ENCODE measurements at regions not wholly inside any gene's neighbourhood (a gene's known extent, or its start where the extent isn't known, plus 50 kb on each side); places are given as distances from the start of the nearest gene placed in this dataset.

DNA sequence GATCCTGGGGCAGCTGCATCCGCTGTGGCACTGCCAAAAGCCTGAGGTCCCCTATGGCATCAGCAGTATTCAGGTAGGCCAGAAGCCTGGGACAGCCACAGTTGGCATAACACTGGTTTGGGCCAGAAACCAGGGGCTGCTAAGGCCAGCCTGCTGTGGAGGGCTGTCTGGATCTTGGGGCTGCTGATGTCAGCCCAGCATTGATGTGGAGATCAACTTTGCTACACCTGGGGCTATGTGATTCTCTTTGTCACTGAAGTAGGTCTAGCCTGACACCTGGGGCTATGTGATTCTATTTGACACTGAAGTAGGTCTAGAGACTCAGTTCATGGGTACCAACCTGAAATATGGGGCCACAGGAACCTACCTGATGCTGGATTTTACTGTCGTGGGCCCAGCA, 411.5 kb downstream of the RASEF start:
- POLR2A ChIA-PET: no interaction called here
- no peak overlapping the region for H3K4me3 ChIP-seq (ENCODE audit: low read depth, low read length)
- TF ChIP-seq CTCF (IDR thresholded peaks at IDR 0.05; ENCODE audit: insufficient read depth, low read length, missing control alignments): no peak
- no peak for DNase-seq (ENCODE audit: low read depth, low spot score)
- CTCF ChIA-PET: no interaction called here

- no peak for DNase-seq (ENCODE audit: low read depth, low spot score)
- no peak overlapping the region for H3K4me3 ChIP-seq (ENCODE audit: low read depth, low read length)
- ChIA-PET CTCF (no interaction called here), POLR2A (no interaction called here)
- TF ChIP-seq CTCF (IDR thresholded peaks at IDR 0.05; ENCODE audit: insufficient read depth, low read length, missing control alignments): no peak
Measured at GRCh38 chr9:82665324-82665723, 397.6 kb downstream of the RASEF start.

DNA sequence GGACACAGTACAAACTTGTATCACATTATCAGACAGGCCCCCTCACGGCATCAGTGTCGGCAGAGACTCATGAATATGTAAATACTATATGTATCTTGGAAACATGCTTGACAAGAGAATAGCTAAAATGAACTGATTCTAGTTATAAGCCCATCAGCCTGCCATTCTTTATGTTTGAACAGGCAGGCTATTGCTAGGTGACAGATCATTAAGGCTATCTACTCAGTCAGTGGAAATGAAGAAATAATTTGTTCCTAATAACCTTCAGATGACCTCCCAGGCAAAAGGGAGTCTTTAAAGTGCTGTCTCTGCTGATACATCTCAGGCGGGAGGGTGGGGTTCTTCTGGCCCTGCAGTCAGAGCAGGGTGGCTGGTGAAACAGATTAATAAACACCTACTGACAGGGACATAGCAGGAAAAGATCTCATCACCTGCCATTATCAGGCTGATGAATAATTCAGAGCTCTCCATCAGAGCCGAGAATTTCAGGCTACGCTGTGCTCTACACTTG, 394.2 kb downstream of the RASEF start:
- no peak for DNase-seq (ENCODE audit: low read depth, low spot score)
- TF ChIP-seq CTCF (IDR thresholded peaks at IDR 0.05; ENCODE audit: insufficient read depth, low read length, missing control alignments): no peak
- POLR2A ChIA-PET: no interaction called here
- CTCF ChIA-PET: no interaction called here
- H3K4me3 ChIP-seq (ENCODE audit: low read depth, low read length): no peak overlapping the region

- CTCF ChIA-PET: no interaction called here
- DNase-seq (ENCODE audit: low read depth, low spot score): no peak
- POLR2A ChIA-PET: no interaction called here
- TF ChIP-seq CTCF (IDR thresholded peaks at IDR 0.05; ENCODE audit: insufficient read depth, low read length, missing control alignments): no peak
- H3K4me3 ChIP-seq (ENCODE audit: low read depth, low read length): no peak overlapping the region
Measured at GRCh38 chr9:82670000-82670399, 392.9 kb downstream of the RASEF start.

DNA sequence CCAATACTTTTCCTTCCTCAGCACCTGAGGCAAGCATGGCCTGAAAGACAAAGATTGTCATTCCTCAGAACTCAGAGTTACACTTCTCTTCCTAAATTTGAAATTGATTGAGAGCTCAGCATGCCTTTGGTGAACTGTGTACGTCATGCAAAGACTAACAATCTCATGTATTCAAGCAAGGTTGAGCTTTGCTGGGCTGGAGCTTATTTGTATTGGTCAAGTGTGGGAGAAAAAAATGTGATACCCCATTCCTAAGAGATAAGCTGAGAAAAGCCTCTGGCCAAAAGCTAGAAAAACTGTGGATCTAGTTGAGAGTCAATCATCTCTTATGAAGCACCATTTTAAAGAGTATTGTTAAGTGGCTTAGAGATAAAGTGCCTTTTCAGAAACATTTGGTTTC, 392.2 kb downstream of the RASEF start:
- DNase-seq (ENCODE audit: low read depth, low spot score): no peak
- ChIA-PET CTCF (no interaction called here), POLR2A (no interaction called here)
- H3K4me3 ChIP-seq (ENCODE audit: low read depth, low read length): no peak overlapping the region
- no peak for TF ChIP-seq CTCF (IDR thresholded peaks at IDR 0.05; ENCODE audit: insufficient read depth, low read length, missing control alignments)

- POLR2A ChIA-PET: no interaction called here
- CTCF ChIA-PET: no interaction called here
- no peak overlapping the region for H3K4me3 ChIP-seq (ENCODE audit: low read depth, low read length)
- no peak for DNase-seq (ENCODE audit: low read depth, low spot score)
- no peak for TF ChIP-seq CTCF (IDR thresholded peaks at IDR 0.05; ENCODE audit: insufficient read depth, low read length, missing control alignments)
Measured at GRCh38 chr9:82673201-82673600, 389.7 kb downstream of the RASEF start.
